Testis (tissue), 2 donors: ENCODE measurements at regions not wholly inside any gene's neighbourhood (a gene's known extent, or its start where the extent isn't known, plus 50 kb on each side); places are given as distances from the start of the nearest gene placed in this dataset.

Source experiments
- DNase-seq: peaks from one replicate; pipeline ENCODE4 v3.0.0-alpha.2; 2019
- H3K27ac ChIP-seq, 2 donors: fragments of 200-600 bp; sonication (generic); one replicate each; pipeline ENCODE4 v1.5.1; 2019
- H3K27me3 ChIP-seq: fragments of 200-600 bp; sonication (generic); one replicate; pipeline ENCODE4 v1.5.1; 2019
- H3K36me3 ChIP-seq: fragments of 200-600 bp; sonication (generic); one replicate; pipeline ENCODE4 v1.5.1; 2017; ENCODE audit warnings: low read depth; ENCODE audit errors: missing control alignments
- H3K4me1 ChIP-seq: fragments of 200-600 bp; sonication (generic); one replicate; pipeline ENCODE4 v1.5.1; 2019
- H3K4me3 ChIP-seq, 2 donors: fragments of 200-600 bp; sonication (generic); one replicate each; pipeline ENCODE4 v1.5.1; 2017 to 2019
- H3K9me3 ChIP-seq: fragments of 200-600 bp; sonication (generic); one replicate; pipeline ENCODE4 v1.5.1; 2017
- POLR2A ChIP-seq: fragments of 450-650 bp; IDR thresholded peaks from one replicate; pipeline ENCODE4 v1.6.1; 2017; ENCODE audit warnings: antibody characterized with exemption, mild to moderate bottlenecking, moderate library complexity
- WGBS, 2 donors: methylation state at CpG; one replicate each; pipeline ENCODE4 v1.1.5; 2018; 5-methylcytosine and 5-hydroxymethylcytosine counted together
- intact Hi-C: fragments of 100-400 bp; cut with DNase I; formaldehyde crosslinking; loops from one replicate; pipeline ENCODE4 v1.15.1; 2023; ENCODE audit warnings: low total_unique reads
- TF ChIP-seq, protein P1 (sequence below), 3 experiments: fragments of 450-650 bp in 2 of 3; fragments of 200-600 bp in 1 of 3; sonication (generic) in 1 of 3; IDR thresholded peaks; one replicate each; pipeline ENCODE4 v1.5.1; 2016 to 2019; ENCODE audit warnings: antibody characterized with exemption in 3 of 3, mild to moderate bottlenecking in 2 of 3, moderate library complexity in 1 of 3

DNA sequence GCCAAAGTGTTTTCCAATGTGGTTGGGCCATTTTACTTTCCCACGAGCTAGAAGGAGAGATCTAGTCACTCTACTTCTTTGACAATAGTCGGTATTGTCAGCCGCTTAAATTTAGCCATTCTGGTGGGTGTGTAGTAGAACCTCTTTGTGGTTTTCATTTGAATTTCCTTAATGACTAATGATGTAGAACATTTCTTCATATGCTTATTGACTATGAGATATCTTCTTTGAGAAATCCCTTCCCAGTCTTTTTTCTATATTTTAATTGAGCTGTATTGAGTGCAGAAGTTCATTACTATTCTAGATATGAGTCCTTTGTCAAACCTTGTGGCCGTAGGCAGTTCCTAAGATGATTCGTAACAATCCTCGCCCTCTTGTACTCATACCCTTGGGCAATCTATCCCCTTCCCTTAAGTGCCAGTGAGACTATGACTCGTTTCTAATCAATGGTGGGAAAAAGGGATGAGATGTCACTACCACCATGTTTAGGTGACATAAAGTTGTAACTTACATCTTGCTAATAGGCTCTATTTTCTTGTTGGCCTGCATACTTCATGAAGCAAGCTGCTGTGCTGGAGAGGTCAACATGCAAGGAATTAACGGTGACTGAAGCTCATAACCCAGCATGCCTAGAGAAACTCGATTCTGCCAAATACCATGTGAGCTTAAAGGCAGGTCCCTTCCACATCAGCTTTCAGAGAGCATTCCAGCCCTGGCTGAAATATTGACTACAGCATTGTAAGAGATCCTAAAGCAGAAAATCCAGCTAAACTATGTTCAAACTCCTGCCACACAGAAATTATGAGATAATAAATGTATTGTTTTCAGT, 817.9 kb upstream of the SOX9 start:
- intact Hi-C loops = no loop called here
- Histone ChIP-seq H3K4me1 (no peaks in the 10 kb centered on the region), H3K36me3 (no peaks in the 10 kb centered on the region), H3K4me3 (no peak overlapping the region), H3K27me3 (no peaks in the 10 kb centered on the region), H3K9me3 (no peaks in the 10 kb centered on the region), H3K27ac (no peak overlapping the region)
- WGBS, 2 donors = 88% methylated on average over 9 of the region's 9 CpGs
- DNase-seq = no peak
- TF ChIP-seq, protein P1, sequence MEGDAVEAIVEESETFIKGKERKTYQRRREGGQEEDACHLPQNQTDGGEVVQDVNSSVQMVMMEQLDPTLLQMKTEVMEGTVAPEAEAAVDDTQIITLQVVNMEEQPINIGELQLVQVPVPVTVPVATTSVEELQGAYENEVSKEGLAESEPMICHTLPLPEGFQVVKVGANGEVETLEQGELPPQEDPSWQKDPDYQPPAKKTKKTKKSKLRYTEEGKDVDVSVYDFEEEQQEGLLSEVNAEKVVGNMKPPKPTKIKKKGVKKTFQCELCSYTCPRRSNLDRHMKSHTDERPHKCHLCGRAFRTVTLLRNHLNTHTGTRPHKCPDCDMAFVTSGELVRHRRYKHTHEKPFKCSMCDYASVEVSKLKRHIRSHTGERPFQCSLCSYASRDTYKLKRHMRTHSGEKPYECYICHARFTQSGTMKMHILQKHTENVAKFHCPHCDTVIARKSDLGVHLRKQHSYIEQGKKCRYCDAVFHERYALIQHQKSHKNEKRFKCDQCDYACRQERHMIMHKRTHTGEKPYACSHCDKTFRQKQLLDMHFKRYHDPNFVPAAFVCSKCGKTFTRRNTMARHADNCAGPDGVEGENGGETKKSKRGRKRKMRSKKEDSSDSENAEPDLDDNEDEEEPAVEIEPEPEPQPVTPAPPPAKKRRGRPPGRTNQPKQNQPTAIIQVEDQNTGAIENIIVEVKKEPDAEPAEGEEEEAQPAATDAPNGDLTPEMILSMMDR (IDR thresholded peaks at IDR 0.05) = no peak
- no peak for TF ChIP-seq POLR2A

DNA sequence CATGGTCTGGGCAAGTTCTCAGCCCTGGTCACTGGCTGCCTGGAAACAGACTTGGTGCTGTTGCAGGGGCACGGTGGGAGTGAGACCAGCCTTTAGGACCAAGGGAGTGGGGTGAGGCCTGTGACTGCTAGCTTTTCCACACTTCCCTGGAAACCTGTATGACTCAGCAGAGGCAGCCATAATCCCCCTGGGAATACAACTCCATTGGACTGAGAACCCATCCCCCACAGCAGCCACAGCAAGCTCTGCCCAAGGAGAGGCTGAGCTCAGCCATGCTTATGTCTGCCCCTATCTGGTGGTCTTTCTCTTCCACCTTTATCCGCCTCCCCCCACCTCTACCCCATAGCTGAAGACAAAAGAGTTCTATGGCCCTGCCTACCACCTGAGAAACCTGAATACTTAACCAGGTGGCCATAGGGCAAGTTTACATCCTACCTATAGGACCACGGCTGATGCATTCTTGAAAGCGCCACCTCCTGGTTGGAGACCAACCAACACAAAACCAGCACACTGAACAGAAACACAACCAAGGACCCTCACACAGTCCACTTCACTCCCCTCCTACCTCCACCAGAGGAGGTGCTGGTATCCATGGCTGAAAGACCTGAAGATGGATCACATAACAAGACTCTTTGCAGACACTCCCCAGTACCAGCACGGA, 816.2 kb upstream of the SOX9 start:
- no peak overlapping the region for H3K27ac ChIP-seq
- H3K36me3 ChIP-seq = no peaks in the 10 kb centered on the region
- H3K9me3 ChIP-seq = no peaks in the 10 kb centered on the region
- DNase-seq = no peak
- no peaks in the 10 kb centered on the region for H3K4me1 ChIP-seq
- no peak overlapping the region for H3K4me3 ChIP-seq
- intact Hi-C loops = no loop called here
- no peaks in the 10 kb centered on the region for H3K27me3 ChIP-seq
- no peak for TF ChIP-seq POLR2A
- TF ChIP-seq, protein P1 (IDR thresholded peaks at IDR 0.05) = no peak
- WGBS, 2 donors = 86 to 91% methylated on average over 5 of the region's 5 CpGs

DNA sequence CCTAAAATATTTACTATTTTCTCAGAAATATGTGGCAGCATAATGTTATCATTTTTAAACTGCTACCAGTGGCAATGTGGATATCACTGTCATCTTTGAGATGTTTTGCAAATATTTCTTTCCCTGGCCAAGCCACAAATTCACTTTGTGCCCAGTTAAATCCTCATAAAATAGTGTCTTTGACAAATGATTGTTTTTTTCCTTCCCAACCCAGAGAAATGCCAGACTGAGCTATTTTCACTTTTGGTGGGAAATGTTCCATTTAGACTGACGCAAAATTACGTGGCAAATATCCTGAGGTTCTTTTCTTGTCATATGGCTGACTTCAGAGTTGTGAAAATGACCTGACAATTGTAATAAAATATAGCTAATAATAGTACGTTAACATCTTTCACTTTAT, 807.0 kb upstream of the SOX9 start:
- no peak for TF ChIP-seq POLR2A
- TF ChIP-seq, protein P1 (IDR thresholded peaks at IDR 0.05) = no peak
- no peak overlapping the region for H3K27ac ChIP-seq
- no peak for DNase-seq
- H3K27me3 ChIP-seq = no peaks in the 10 kb centered on the region
- no peak overlapping the region for H3K4me3 ChIP-seq
- intact Hi-C loops = no loop called here
- WGBS, 2 donors = 57 to 78% methylated on average over 3 of the region's 3 CpGs
- no peaks in the 10 kb centered on the region for H3K4me1 ChIP-seq
- no peaks in the 10 kb centered on the region for H3K36me3 ChIP-seq
- no peaks in the 10 kb centered on the region for H3K9me3 ChIP-seq

DNA sequence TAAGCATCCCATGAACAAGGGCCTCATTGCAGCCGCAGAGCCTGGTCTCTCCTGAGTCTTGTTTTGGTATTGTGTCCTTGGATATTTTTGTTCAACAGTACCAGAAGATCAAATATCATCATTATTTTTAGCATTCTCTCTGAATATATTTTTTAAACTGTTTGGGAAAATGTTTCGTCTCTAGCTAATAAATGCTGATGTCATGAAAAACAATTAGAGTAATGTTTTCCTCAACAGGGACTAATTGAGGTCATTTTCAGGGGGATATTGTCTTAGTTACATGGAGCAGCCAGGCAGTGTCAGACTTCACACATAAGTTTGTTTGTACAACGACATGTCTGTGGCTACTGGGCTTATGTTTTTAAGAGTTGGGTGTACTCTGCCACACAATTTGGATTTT, 805.3 kb upstream of the SOX9 start:
- H3K9me3 ChIP-seq = no peaks in the 10 kb centered on the region
- intact Hi-C loops = no loop called here
- no peak overlapping the region for H3K27ac ChIP-seq
- 80 to 82% methylated on average over 3 of the region's 3 CpGs for WGBS, 2 donors
- H3K36me3 ChIP-seq = no peaks in the 10 kb centered on the region
- H3K4me1 ChIP-seq = no peaks in the 10 kb centered on the region
- TF ChIP-seq, protein P1 (IDR thresholded peaks at IDR 0.05) = no peak
- DNase-seq = no peak
- H3K27me3 ChIP-seq = no peaks in the 10 kb centered on the region
- H3K4me3 ChIP-seq = no peak overlapping the region
